ENCODE measurements at regions not wholly inside any gene's neighbourhood (a gene's known extent, or its start where the extent isn't known, plus 50 kb on each side); places are given as distances from the start of the nearest gene placed in this dataset.

DNA sequence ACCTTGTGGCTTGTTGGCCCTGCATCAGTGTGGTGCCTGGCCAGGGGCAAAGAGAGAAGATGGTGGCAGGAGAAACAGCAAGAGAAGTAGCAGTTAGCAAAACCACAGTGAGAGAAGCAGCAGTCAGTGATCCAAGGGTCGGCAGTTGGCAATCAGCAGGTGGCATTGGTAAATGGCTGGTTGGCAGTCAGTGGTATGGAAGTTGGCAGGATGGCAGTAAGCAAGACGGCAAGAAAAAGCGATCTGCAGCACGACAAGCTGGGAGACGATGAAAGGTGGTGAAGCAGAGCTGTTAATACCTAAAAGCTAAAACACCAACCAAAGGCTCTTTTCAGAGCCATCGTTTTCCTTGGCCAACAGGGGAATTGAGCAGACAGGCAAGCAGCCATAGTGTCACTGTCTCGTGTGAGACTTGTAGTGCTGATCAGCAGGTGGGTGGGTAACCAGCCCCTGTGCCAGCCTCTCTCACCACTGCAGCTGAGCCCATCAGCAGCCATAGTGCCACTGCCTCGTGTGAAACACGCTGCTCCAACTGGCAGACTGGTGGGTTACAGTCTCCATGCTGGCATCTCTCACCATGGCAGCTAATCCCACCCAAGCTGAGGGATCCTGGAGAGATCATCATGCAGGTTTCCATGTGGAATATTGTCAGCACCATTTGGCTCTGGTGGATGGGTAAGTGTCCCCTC is 2078.4 kb downstream of the PCDH7 start:
- no peak for DNase-seq

DNA sequence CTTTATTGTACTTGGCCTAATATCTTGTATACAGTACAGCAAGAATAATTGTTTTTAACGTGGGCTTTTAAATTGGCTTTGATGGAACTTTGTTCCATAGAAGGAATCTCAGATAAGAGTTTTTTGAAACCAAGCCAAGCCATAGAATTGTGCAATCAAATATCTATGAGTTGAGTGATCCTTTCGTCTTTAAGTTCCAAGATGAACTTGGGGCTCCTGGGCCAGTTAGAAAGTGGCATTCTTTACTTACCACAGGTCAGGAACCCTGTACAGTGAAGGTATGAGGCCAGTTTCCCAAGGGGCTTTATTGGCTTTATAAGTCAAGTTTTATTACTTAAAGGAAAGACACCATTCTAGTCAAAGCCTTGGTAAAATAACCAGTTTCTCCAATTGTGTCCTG is 2104.2 kb downstream of the PCDH7 start:
- no peak for DNase-seq

DNA sequence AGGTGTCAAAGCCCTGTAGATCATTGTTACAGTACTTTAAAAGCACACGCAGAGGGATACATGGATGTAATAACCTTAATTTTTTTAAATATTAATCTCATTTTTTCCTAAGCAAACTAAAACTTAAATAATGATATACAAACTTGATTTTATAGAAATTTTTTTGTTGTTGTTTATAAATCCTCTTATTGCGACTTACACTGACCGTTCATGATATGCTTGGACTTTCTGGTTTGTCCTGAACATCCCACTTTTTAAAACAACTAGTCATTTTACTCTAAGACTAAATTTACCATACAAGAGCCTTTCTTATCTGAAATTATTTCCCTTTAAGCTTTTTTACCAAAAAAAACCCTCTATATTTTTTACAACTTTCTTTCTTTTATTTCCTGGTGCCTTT is 2106.0 kb downstream of the PCDH7 start:
- DNase-seq = no peak

DNA sequence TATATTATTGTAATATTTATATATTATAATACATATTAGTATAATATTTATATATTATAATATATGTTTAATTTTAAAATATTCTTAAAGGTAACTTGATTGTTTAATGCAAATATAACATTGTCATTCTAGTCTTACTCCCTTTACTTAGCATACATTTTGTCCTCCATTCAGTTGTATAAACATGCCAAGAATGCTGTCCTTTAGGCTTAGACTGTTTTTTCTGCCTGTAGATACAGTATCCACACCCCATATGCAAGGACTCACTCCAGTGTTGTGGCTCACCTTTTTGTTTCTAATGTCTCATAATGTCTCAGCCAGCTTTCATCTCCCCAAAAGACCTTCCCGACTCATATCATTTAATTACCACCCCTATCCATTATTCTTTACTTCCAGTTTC is 2110.0 kb downstream of the PCDH7 start:
- DNase-seq = no peak

DNA sequence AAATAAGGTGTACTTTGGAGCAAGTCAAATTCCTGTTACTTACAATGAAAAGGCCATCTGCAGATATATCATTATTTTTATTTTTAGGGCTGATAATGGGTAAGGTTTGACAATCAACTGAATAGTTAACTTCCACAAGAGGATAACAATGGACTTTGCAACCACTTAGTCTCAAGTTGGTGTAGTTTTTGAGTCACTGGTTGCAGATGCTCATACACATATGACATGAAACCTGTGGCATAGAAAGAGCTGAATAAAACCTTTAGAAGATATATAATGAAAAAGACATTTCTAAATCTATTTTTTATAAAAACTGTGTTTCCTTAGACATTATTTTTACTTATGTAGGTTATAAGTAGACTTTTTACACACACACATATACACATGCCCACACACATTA is 2110.9 kb downstream of the PCDH7 start:
- no peak for DNase-seq

DNA sequence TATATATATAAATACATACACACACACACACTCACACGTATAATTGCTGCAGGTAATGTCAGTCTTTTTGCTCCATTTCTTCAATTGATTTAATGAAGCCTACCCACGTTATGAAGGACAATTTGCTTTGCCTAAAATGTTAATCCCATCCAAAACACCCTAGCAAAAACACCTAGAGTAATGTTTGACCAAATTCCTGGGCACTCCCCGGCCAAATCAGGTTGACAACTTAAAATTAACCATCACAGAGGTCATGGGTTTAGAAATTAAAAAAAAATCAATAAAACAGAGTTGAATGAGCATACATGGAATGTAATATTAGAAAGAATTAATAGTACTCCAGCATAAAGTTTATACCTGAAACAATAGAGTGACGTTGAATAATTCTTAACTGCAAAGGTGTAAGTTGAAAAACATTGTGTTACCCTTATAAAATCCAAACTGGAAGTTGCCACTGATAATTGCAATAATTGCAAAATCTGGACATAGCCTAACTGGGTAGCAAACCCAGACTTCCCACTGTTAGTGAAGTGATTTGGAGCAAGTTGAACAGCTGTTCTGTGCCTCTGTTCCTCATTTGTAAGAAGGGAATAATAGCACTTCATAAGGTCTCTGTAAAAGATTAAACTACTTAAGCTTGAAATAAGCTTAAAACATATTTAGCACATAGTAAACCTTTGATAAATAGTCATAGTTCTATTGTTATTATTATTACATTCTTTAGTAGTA is 2120.5 kb downstream of the PCDH7 start:
- no peak for DNase-seq

DNA sequence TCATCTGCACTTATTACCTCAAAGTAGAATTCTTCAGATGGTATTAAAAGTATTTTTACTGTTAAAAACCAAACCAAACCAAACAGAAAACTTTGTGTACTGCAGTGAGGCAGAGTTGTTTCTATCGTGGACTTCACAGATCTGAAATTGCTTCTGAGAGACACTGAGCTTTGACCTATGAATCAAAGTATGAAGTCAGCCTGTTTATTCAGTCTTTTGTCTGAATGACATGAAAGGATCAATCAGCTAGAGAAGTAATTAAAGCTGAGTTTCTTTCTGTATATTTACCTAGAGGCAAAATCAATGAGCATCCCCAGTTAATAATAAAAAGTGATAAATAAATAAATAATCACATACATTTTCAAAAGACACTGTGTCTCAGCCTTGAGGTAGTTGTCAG is 2121.0 kb downstream of the PCDH7 start:
- no peak for DNase-seq

DNA sequence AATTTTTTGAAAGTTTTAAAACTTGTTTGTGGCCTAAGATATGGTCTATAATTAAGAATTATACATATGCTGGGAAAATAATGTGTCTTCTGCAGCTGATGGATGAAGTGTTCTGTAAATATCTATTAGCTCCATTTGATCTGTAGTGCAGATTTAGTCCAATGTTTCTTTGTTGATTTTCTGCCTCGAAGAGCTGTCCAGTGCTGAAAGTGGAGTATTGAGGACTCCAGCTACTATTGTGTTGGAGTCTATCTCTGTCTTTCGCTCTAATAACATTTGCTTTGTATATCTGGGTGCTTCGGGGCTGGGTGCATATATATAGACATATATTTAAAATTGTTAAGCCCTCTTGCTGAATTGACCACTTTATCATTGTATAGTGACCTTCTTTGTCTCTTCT is 2127.3 kb downstream of the PCDH7 start:
- no peak for DNase-seq

DNA sequence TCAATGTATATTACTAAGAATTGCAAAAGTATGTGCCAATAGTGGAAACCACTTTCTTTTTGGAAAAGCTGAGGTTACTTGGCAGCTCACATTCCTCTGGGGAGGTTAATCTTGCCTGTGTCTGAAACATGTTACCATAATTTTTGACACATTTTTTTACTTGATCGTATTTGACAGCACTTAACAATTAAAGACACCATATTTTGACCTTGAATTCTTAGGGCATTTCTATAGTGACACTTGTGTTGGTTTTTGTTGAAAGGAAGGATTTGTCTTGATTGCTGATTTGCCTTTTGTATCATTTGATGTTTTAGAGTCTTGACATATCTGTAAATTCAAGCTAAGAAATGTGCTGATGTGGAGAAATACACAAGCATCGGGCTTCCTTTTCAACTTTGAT is 2135.5 kb downstream of the PCDH7 start:
- no peak for DNase-seq

DNA sequence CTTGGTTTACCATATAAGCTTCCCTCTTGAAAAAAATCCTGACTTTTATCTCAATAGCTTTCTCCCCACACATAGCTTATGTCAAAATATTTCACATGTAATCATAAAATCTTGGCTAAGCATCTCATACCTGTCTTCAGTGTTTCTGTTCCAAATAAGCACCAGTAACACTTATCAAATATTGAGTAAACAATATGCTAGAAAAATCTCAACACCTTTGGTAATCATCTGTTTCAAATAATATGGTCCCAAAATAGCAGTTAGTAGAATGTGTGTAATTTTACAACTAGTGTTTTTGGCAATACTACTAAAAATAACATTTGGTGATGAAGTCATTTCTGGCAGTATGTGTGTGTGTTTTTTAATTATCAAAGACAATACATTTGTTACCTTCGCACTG is 2138.2 kb downstream of the PCDH7 start:
- no peak for DNase-seq

DNA sequence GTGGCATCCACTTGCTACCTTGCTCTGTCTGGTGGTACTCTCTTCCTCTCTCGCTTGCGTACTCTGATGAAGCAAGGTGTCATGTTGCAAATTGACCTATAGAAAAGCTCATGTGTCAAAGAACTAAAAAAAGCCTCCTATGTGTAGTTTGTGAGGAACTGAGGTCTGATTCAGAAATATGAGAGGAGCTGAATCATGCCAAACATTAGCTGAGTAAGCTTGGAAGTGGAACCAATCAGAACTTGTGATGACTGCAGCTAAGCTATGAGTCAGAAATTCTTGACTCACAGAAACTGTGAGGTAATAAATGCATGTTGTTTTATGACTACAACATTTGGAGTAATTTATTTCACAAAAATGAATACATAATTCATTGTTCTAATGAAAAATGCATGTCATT is 2138.8 kb downstream of the PCDH7 start:
- no peak for DNase-seq

DNA sequence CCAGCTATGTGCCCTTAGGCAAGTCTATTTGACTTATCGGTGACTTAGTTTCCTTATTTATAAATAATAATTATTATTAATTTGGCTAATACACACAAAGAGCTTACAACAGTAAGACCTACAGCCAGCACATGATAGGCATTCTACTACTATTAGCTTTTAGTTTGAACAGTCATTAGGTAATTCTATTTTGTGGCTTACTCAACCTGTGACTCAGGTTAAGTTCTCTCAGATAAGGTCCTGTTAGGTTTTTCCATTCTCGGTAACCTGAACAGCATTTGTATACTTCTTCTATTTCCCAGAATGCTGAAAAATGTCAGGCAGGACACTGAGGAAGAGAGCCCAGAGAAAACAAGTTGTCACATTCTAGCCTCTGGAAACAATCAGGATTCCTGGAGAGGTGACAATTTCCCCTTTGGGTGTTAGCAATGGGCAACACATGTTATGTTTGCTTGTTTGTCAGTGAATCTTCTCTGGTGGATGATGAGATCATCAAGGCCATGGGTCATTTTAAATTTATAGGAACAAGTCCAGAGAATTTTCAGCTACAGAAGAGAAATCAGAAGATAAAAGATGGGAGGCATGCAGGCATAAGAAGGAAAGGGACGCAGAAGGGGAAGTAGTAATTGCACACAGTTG is 2144.7 kb downstream of the PCDH7 start:
- DNase-seq = no peak

DNA sequence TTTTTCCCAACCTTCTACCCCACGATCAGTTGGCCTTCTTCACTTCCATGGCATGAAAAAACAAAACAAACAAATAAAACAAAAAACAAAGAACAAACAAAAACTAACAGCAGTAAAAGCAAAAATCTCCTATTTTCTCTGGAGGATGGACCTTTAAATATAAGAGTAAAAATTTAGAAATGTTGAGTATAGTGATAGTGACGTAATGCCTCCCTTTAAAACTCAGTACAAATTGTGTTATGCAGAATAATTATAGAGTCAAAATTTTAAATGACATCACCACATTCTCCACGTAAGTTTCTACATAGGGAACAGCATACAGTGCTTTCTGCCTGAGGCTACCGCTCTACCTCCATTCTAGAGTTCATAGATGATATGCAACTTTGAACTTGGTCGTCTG is 2156.4 kb downstream of the PCDH7 start:
- no peak for DNase-seq

DNA sequence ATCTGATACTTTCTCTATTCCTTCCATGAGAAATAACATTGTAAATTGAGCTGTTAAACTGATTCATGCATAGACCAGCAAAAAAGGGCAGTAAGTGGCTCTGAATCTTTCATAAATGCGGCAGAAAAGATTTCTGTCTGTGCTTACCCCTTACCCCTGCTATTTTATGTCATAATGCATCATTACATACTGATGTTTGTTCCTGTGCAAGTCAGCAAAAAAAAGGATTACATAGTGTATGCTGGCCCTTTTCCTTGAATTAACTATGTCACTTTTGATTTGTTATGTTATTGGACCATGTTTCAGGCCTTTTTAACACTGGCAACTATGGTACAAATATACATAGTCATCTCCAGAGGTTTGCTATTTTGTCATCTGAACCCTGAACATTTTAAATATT is 2159.7 kb downstream of the PCDH7 start:
- DNase-seq = no peak

DNA sequence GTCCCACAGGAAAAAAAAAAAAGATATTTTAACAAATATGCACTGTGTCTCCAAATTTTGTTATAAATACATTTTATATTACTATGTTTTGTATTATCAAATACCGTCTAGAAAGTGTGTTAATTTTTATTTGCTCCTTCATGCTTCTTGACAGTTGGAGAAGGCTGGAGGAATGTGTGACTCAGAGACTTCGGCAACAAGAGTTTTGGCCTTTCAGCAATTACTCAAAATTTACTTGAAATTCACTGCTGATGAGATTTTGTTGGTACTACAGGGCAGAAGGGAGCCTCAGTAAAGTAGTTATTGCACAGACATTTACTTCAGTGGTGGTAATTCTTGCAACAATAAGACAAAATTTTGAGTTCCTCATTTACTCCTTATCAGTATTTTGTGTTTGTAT is 2164.0 kb downstream of the PCDH7 start:
- DNase-seq = no peak

DNA sequence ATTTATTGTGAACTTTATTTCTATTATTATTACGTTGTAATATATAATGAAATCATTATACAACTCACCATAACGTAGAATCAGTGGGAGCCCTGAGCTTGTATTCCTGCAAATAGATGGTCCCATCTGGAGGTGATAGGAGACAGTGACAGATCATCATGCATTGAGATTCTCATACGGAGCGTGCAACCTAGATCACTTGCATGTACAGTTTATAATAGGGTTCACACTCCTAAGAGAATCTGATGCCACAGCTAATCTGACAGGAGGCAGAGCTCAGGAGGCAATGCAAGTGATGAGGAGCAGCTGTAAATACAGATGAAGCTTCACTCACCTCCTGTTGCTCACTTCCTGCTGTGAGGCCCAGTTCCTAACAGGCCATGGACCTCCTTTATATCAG is 2170.2 kb downstream of the PCDH7 start:
- DNase-seq = no peak

DNA sequence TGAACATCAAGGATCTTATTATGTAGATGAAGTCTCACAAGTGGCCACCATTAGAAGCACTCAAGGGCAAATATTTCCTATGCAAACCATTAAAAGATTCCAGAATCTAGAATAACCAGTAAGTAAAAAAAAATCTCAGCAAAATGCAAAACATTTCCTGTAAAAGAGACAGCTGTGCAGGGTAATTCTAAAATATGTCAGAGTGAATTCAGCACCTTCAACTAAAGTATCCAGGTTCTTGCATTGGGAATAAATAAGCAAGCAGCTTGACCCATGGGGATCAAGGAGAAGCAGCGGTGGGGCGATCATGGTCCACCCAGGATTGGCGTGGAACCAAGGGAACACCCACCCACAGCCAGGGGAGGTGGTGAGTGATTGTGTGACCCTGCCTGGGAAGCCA is 2188.9 kb downstream of the PCDH7 start:
- no peak for DNase-seq

DNA sequence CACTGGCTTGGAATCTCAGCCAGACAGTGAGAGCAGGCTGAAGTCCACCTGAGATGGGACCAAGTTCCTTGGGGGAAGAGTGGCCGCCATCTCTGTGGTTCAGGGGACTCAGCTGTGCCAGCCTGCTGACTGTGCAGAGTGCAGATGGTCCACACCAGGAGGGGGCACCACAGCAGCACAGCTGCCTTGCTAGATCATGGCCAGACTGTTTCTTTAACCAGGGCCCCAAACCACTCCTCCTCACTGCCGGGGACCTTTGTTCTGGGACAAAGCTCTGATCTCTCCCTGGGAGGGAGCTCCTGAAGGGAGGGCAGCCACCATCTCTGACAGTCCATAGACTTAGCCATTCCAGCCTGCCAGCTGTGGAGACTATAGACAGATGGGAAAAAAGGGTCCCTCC is 2189.6 kb downstream of the PCDH7 start:
- no peak for DNase-seq

DNA sequence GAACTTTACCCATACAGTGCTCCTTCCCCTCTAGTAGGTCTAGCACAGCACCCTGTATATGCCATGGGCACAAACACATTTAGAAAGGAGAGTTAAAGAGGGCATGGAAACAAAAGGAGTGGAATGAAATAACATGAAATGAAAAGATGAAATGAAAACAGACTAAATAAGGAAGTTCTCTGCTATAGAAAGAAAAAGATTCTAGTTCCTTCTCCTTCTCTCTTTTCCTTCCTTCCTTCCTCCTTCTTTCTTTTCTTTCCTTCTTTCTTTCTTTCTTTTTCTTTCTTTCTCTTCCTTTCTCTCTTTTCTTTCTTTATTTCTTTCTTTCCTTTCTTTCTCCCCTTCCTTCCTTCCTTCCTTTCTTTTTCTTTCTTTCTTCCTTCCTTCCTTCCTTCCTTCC is 2197.4 kb downstream of the PCDH7 start:
- no peak for DNase-seq

DNA sequence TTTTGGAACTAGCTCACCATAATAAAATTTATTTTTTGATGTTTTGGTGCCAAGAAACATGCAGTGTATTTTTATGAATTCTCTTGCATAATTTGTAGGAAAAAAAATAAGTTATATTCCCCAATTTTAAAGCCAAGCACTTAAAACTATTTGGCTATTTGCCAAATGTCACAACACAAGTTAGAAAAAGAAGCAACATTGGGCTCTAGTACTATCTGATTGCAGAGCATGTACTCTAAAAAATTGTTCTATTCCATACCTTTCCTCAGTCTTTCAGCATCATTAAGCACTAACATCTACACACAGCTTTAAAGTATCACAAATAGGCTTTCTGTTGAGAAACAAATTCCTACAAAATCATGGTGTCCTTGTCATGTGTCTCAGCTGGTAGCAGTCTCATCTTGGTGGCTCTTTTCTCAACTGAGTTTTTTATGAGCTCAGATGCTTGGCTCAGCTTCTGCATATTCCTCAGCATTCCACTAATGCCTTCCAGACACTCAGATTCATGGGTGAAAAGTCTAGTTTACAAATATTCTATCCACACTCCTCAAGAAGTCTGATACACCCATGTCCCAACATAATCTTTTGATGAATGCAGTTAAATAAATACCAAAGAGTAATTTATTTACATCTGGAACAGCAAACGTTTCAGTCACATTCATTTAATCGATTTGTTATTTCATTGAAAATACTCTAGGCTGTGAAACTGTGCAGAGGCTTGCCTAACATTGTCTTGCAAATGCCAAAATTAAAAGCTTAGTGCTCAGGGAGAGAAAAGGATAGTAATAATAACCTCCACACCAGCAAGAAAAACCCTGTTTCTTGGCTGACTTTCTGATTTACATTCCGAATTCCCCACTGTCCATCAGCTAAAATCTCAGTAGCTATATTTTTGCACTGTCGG is 2209.9 kb downstream of the PCDH7 start:
- DNase-seq = no peak

DNA sequence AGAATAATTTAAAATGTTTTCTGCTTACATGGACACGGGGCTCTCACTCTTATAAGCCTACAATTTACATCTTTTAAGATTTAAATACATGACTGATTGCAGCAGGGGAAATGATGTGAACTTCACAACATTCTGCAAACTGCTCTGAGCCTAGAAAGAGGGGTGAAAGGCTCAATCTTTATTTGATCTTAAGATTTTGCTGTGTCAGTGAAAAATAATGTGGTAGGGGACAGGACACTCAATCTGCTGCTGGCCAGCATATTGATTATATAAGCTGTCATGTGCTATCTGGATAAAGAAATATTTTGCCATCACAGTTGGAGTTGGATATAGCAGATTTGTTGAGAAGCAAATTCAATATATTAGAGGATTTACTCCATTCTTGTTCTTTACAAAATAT is 2210.5 kb downstream of the PCDH7 start:
- DNase-seq = no peak

DNA sequence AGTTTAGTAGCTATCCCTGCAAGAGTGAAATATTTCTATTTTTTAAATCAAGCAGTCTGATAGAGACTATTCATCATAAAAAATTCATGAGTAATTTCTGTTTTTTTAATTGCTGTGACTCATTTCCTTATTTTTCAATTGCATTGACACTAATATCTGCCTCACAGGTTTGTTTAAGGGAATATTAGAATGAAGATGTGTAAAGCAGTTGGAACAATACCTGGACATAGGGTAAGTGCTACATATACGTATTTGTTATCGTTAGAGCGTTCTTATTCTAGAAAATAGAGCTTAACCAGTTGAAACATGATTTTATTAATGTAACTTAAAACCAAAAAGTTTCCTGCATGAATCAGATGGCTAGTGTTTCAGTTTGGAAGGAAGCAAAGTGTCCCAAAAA is 2211.3 kb downstream of the PCDH7 start:
- no peak for DNase-seq

DNA sequence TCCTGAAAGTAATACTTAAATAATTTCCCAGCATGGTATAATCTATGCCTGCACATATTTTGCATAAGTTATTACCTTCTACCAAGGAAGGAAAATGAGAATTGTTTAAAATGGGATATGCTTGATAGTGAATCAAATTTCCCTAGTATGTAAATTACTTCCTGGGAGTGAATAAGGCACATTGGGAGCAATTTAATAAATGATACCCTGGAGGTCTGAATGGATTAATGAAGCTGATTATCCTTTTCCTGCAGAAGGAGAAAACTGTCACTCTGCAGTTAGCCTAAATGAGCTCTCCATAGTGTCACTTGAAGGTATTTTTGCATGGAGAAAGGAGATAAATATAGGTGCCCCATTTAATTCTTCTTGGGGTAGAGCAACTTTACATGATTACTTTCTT is 2212.0 kb downstream of the PCDH7 start:
- no peak for DNase-seq
